ENCODE measurements at regions not wholly inside any gene's neighbourhood (a gene's known extent, or its start where the extent isn't known, plus 50 kb on each side); places are given as distances from the start of the nearest gene placed in this dataset.
"Not testable (repeated sequence)": the region's sequence is repeated elsewhere in the genome, so short reads cannot be mapped to it uniquely, and the experiment has no call there.

DNA sequence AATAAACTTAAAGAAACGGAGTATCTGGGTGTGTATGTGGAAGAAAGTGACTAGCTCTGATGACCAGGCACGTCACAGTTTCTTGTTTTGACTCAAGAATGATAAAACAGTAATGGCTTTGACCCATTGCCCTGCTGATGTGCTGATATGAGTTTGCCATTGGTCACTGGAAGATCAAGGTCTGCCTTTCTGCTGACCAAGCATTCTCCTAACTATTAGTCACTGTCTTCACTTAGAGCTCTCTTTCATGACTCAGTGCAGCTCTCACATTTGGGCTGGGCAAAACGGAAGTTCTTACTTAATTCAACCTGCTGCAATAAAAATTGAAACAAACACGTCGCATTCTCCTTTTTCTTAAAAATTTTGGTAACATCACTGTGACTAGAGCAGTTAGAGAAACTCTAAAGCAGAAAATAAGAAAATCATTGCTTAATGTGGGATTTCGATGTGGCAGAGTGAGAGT is 366.7 kb downstream of the BTG1 start:
- DNase-seq, result no peak

- no peak for DNase-seq
Observed at GRCh38 chr12:91778091-91778832, 367.4 kb downstream of the BTG1 start.

GRCh38 chr12:91777268-91777992 is 368.2 kb downstream of the BTG1 start:
- no peak for DNase-seq

DNA sequence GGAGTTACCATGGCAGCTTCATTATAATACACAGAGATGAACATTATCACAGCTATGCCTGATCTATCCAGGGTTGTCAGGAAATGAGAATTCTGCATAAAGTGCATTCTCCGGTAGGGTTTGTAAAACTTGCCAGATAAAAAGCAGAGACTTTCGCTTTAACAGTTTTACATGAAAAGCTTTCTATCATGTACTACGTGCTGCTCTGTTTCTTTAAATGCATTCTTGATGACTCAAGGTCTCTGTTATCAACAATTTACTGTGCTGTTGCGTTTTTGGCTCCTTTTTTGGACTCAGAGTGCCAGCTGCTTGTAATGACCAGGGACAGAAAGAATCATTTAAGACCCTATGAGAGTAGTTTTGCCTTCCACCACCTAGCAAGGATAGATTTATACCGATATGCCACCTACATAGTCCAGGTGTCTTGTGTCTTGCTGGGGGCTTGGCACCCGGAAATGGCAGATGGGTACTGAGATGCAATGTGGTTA is 371.2 kb downstream of the BTG1 start:
- no peak for DNase-seq

- DNase-seq, result no peak
Observed at GRCh38 chr12:91773749-91774429, 371.8 kb downstream of the BTG1 start.

GRCh38 chr12:91772411-91772810 is 373.2 kb downstream of the BTG1 start:
- no peak for DNase-seq

GRCh38 chr12:91769736-91770135 is 375.9 kb downstream of the BTG1 start:
- DNase-seq, result no peak

DNA sequence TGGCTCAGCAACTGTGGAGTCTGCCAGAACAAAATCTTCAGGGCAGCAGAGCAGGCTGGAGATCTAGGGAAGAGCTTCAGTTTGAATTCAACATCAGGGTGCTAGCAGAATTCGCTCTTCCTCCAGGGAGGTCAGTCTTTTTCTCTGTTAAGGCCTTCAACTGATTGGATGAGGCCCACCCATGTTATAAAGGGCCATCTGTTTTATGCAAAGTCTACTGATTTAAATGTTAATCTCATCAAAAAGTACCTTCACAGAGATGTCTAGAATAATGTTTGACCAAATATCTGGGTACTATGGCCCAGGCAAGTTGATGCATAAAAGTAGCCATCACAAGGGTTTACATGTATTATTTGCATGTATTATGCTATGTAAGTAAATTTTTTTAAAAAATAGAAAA is 378.4 kb downstream of the BTG1 start:
- DNase-seq, result no peak

DNA sequence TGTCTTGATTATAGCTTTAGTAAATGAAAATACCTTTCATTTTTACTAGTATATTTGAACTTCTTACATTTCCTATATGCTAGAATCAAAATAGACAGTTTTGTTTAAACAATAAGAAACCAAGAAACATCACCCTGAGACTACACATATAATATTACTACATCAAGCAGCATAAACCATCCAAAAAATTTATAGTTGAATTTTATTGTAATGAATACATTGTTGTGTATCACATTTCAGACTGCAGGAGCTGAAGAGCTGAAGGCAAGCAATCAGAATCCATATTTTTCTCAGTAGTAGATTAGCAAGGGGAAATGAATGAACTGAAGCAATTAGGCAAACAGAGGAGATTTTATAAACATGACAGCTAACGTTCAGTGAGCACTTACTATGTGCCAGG is 379.2 kb downstream of the BTG1 start:
- no peak for DNase-seq

GRCh38 chr12:91763654-91764370 is 381.8 kb downstream of the BTG1 start:
- no peak for DNase-seq

DNA sequence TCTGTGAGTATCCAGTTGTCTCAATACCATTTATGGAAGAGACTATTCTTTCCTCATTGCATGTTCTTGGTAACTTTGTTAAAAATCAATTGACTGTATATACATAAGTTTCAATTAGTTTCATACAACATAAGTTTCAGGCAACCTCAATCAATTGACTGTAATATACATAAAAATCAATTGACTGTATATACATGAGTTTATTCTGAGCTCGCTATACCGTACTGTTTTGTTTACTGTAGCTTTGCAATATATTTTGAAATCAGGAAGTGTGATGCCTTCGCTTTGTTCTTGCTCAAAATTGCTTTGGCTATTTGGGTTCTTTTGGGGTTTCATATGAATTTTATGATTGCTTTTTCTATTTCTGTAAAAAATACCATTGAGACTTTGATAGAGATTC is 392.0 kb downstream of the BTG1 start:
- no peak for DNase-seq

DNA sequence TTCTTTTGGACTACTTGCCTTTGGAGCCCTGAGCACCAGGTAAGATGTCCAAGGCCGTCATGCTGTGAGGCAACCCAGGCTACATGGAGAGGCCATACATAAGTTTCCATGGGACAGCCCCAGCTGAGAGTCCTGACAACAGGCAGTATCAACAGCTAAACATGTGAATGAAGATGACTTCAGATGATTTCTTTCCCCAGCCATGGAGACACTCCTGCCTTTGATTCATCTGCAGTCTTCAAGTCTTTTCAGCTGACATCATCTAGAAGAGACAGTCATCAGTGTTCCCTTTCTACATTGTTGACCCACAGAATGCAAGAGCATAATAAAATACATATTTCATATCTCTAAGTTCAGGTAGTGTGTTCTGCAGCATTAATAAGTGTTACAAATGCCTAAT is 398.7 kb downstream of the BTG1 start:
- no peak for DNase-seq

DNA sequence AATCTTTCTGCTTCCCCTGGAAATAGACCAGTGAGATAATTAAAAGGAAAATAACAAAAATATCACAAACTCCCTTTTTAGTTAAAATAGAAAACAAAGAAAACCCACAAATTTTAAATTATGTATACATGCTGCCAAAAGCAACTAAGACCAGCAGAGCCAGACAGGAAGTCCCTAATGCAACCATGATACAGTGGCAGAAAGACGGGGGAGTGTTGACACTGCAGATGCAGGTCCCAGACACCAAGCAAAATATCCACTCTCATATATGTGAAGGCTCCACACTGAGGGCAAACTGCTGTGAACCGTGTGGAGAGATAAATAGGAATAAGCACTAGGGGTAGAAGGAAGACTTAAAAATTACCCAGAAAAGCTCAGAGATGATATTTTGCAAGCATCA is 401.0 kb downstream of the BTG1 start:
- peak in 1 of 3 experiments; percentile 21 for DNase-seq

- no peak for DNase-seq
Observed at GRCh38 chr12:91743704-91744321, 401.8 kb downstream of the BTG1 start.

DNA sequence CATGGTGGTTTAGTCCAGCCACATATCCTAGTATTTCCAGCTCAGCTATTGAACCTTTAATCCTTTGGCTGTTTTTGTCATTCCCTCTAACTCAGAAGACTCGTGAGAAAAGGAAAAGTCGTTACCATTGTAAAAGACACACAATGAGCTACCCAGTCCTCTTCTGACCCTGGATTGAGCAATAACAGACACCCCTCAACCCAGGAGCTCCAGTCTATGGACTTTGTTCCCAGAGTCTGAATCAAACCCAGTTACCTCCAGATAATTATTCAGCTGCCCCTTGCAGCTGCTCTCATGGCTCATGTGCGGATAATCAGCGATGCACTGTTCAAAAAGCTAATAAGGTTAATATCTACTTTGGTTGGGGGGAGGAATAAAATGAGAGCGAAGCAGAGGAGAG is 402.4 kb downstream of the BTG1 start:
- DNase-seq, result peak in 1 of 3 experiments; percentile 36

GRCh38 chr12:91741932-91742331 is 403.7 kb downstream of the BTG1 start:
- DNase-seq, result no peak

DNA sequence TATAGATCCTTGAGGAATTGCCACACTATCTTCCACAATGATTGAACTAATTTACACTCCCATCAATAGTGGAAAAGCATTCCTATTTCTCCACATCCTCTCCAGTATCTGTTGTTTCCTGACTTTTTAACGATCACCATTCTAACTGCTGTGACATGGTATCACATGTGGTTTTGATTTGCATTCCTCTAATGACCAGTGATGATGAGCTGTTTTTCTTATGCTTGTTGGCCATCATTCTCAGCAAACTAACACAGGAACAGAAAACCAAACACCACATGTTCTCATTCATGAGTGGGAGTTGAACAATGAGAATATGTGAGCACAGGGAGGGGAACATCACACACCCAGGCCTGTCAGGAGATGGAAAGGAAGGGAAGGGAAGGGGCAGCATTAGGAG is 411.8 kb downstream of the BTG1 start:
- DNase-seq, result not testable (repeated sequence)

- DNase-seq, result no peak
Observed at GRCh38 chr12:91732086-91732485, 413.6 kb downstream of the BTG1 start.

GRCh38 chr12:91729543-91729942 is 416.1 kb downstream of the BTG1 start:
- DNase-seq, result no peak

GRCh38 chr12:91723191-91723590 is 422.5 kb downstream of the BTG1 start:
- no peak for DNase-seq

DNA sequence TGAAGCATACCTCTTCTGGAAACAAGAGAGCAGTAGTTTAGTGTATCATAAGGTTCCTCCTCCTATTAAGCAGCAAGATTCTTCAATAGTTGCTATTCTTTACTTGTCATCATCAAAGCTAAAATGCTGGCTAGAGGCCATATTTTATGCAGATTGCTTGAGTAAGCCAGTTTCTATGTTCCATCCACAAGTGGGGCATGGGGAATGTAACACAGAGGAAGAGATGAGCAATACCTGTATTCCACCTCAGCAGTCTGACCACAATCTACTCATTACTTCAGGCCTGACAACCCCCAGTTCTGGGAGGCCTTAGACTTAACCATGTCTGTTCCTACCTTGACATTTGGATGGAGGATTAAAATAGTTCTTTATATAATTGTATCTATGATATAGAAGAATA is 423.6 kb downstream of the BTG1 start:
- no peak for DNase-seq

DNA sequence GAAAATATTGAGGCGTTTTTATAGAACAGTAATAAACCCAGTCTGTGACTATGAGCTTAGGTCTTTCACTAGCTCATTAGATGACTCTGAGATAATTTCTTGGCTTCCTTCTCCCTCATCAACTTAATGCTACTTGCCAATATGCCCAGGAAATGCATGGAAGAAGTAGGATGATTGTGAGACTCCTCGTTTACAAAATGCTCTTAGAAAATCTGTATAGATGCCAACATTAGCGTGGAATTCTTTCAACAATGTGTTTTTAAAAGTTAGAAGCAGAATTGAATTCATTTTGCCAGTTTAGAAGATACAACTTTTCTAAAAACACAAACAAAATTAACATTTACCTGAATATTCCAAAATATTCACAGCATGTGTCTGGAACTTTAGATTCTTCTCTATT is 424.6 kb downstream of the BTG1 start:
- DNase-seq, result no peak

DNA sequence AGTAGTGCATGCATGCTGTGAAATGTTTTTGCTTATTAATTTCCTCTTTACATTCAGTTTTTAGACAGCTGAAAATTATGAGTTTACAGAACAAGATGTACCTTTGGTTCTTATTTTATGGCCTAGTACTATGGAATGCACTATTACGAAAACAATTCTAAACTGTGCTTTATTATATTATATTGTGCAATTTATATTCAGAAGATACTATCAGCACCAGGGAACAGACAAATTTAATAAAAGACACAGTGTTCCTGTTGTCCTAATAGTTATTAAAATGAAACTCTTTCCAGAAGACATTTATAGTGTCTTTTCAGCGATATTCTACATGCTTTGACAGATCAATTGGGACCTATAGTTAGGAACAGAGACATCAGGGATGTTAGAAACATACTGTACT is 427.3 kb downstream of the BTG1 start:
- no peak for DNase-seq

Data from NCI-H1417 (cell line).